GM12878 (cell line): ENCODE measurements at regions not wholly inside any gene's neighbourhood (a gene's known extent, or its start where the extent isn't known, plus 50 kb on each side); places are given as distances from the start of the nearest gene placed in this dataset.

Source experiments
- ATAC-seq: fragments of 200-7000 bp; cut with Tn5 transposase; 3 replicates; pipeline ENCODE4 v1.9.1; 2020; ENCODE audit warnings: mild to moderate bottlenecking, moderate library complexity
- BruUV-seq: library from RNA; stranded (reverse); fragments of 400-500 nt; replicated peaks from 2 replicates; lab custom pipeline; 2021; lab: Mats Ljungman, UMichigan
- CTCF ChIA-PET: fragments of 300-600 bp; sonication (Branson Sonifier 250); formaldehyde crosslinking; extraction: SDS; loops from one replicate; lab custom pipeline; 2021; ENCODE audit warnings: inconsistent platforms; lab: Yijun Ruan, JAX
- POLR2A ChIA-PET: fragments of 350-600 bp; formaldehyde crosslinking; extraction: SDS; loops from one replicate; lab custom pipeline; 2021; ENCODE audit warnings: inconsistent platforms; lab: Charles Lee
- RAD21 ChIA-PET: fragments of 300-600 bp; sonication (Branson Sonifier 250); formaldehyde crosslinking; loops from one replicate; lab custom pipeline; 2023; ENCODE audit warnings: antibody characterized with exemption; ENCODE audit not compliant: unreplicated experiment; lab: Charles Lee
- SMC1A ChIA-PET: fragments of 300-600 bp; sonication (Branson Sonifier 250); formaldehyde crosslinking; loops from one replicate; lab custom pipeline; 2023; ENCODE audit not compliant: unreplicated experiment, uncharacterized antibody; lab: Charles Lee
- DNase-seq: peaks from one replicate; pipeline ENCODE4 v3.0.0-alpha.2; 2011; ENCODE audit warnings: low read depth, low spot score
- FAIRE-seq: peaks from 3 replicates; lab custom pipeline; 2011; peaks lifted over from hg19 to GRCh38; lab: Jason Lieb, UNC
- H2AFZ ChIP-seq: 2 replicates; pipeline ENCODE4 v1.6.0; 2011; ENCODE audit warnings: low read depth, low read length, control low read depth; ENCODE audit not compliant: control insufficient read depth
- H3K27ac ChIP-seq: 2 replicates; pipeline ENCODE4 v1.5.1; 2011; ENCODE audit warnings: control low read depth; ENCODE audit not compliant: control insufficient read depth, insufficient read depth
- H3K27me3 ChIP-seq, 2 experiments: replicated peaks in 1 of 2; 2 replicates each; pipeline versions ENCODE4 v1.6.0 to v1.6.1; 2011; ENCODE audit warnings: low read length in 1 of 2; ENCODE audit not compliant: control insufficient read depth in 2 of 2, insufficient read depth in 2 of 2
- H3K36me3 ChIP-seq, 2 experiments: 2 replicates each; pipeline ENCODE4 v1.5.1; 2011; ENCODE audit warnings: low read length in 1 of 2; ENCODE audit not compliant: control insufficient read depth in 2 of 2, insufficient read depth in 2 of 2
- H3K4me1 ChIP-seq: 2 replicates; pipeline ENCODE4 v1.6.1; 2011; ENCODE audit warnings: mild to moderate bottlenecking, low read length, moderate library complexity, mixed read lengths; ENCODE audit not compliant: control insufficient read depth, insufficient read depth
- H3K4me2 ChIP-seq: 2 replicates; pipeline ENCODE4 v1.6.0; 2011; ENCODE audit warnings: control low read depth; ENCODE audit not compliant: control insufficient read depth, insufficient read depth
- H3K4me3 ChIP-seq: fragments of 200-600 bp; sonication (generic); 2 replicates; pipeline ENCODE4 v1.5.1; 2016
- H3K79me2 ChIP-seq: 2 replicates; pipeline ENCODE4 v1.6.0; 2011; ENCODE audit warnings: low read length; ENCODE audit not compliant: control insufficient read depth, insufficient read depth
- H3K9ac ChIP-seq: 2 replicates; pipeline ENCODE4 v1.8.0; 2011; ENCODE audit warnings: low read length, control low read depth, mixed read lengths; ENCODE audit not compliant: control insufficient read depth, insufficient read depth
- H3K9me3 ChIP-seq: replicated peaks from 3 replicates; pipeline ENCODE4 v1.5.1; 2011; ENCODE audit warnings: mild to moderate bottlenecking, low read length; ENCODE audit not compliant: control insufficient read depth, insufficient read depth
- H4K20me1 ChIP-seq: 2 replicates; pipeline ENCODE4 v1.6.0; 2011; ENCODE audit not compliant: control insufficient read depth, insufficient read depth
- CTCF ChIP-seq, 3 experiments: IDR thresholded peaks in 2 of 3; conservative IDR thresholded peaks in 1 of 3; 2 replicates each; pipeline ENCODE4 v1.5.1; 2011; ENCODE audit warnings: low read depth in 3 of 3, low read length in 3 of 3, mild to moderate bottlenecking in 3 of 3, control low read depth in 2 of 3, moderate library complexity in 2 of 3, inconsistent platforms in 1 of 3, mixed read lengths in 1 of 3; ENCODE audit not compliant: control insufficient read depth in 2 of 3, insufficient read depth in 1 of 3; ENCODE audit errors: extremely low read depth in 1 of 3
- JUNB ChIP-seq: IDR thresholded peaks from 2 replicates; pipeline ENCODE4 v1.6.1; 2016; ENCODE audit warnings: antibody characterized with exemption, mild to moderate bottlenecking
- RAD21 ChIP-seq: IDR thresholded peaks from 2 replicates; pipeline ENCODE4 v1.6.1; 2011; ENCODE audit warnings: mild to moderate bottlenecking, low read depth, low read length, moderate library complexity; ENCODE audit not compliant: insufficient read depth
- WGBS: methylation state at CpG from one replicate; pipeline ENCODE4 v1.1.6; 2016; ENCODE audit warnings: low lambda C conversion rate; ENCODE audit not compliant: insufficient replicate concordance, insufficient coverage; ENCODE audit errors: missing lambda C conversion rate; 5-methylcytosine and 5-hydroxymethylcytosine counted together
- in situ Hi-C: fragments of 300-500 bp; cut with MboI; formaldehyde crosslinking; loops from 9 replicates; pipeline ENCODE4 v1.14.3; 2018; ENCODE audit warnings: mixed read lengths
- intact Hi-C: fragments of 100-400 bp; cut with micrococcal nuclease; formaldehyde crosslinking; loops from one replicate; pipeline ENCODE4 v1.14.2; 2022; ENCODE audit not compliant: unreplicated experiment
- TF ChIP-seq, protein P1 (sequence below): fragments of 450-650 bp; IDR thresholded peaks from 2 replicates; pipeline ENCODE4 v1.6.1; 2017; ENCODE audit warnings: mild to moderate bottlenecking, low read depth, inconsistent platforms; ENCODE audit not compliant: poor library complexity, severe bottlenecking
- TF ChIP-seq, protein P2 (sequence below): fragments of 450-650 bp; IDR thresholded peaks from 2 replicates; pipeline ENCODE4 v1.6.1; 2016; ENCODE audit warnings: mild to moderate bottlenecking

DNA sequence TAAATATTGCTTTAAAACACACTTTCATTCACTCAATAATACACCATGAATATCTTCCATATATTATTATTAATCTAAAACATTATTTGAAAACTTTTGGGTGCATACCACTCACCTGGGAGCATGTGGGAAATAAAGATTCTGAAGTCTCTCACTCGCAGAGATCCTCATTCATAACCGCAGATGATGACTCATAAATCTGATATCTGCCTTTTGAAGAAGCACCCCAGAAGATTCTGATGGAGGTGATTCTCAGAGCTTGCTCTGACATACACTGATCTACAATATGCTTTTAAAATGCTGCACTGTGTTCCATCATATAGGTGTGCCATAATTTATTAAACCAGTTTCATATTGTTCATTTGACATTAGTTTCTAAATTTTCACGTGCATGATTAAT lies 135.0 kb upstream of the SGK1 start (continued):
- TF ChIP-seq, protein P1, sequence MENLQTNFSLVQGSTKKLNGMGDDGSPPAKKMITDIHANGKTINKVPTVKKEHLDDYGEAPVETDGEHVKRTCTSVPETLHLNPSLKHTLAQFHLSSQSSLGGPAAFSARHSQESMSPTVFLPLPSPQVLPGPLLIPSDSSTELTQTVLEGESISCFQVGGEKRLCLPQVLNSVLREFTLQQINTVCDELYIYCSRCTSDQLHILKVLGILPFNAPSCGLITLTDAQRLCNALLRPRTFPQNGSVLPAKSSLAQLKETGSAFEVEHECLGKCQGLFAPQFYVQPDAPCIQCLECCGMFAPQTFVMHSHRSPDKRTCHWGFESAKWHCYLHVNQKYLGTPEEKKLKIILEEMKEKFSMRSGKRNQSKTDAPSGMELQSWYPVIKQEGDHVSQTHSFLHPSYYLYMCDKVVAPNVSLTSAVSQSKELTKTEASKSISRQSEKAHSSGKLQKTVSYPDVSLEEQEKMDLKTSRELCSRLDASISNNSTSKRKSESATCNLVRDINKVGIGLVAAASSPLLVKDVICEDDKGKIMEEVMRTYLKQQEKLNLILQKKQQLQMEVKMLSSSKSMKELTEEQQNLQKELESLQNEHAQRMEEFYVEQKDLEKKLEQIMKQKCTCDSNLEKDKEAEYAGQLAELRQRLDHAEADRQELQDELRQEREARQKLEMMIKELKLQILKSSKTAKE, result no peak
- TF ChIP-seq, protein P2, sequence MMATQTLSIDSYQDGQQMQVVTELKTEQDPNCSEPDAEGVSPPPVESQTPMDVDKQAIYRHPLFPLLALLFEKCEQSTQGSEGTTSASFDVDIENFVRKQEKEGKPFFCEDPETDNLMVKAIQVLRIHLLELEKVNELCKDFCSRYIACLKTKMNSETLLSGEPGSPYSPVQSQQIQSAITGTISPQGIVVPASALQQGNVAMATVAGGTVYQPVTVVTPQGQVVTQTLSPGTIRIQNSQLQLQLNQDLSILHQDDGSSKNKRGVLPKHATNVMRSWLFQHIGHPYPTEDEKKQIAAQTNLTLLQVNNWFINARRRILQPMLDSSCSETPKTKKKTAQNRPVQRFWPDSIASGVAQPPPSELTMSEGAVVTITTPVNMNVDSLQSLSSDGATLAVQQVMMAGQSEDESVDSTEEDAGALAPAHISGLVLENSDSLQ, result no peak
- TF ChIP-seq, all 136 proteins: peak for 0

GRCh38 chr6:134451529-134451928 lies 133.6 kb upstream of the SGK1 start:
- ChIA-PET SMC1A (interaction anchor here (1.0 to 1.8 kb wide), 2 partner anchors 17 to 272 kb away, joined by 4 to 9 read pairs; no protein-coding TSS in a partner anchor), POLR2A (no interaction called here), CTCF (interaction anchor here (0.7 to 1.5 kb wide), 5 partner anchors 82 to 554 kb away, joined by 3 to 4 read pairs (median 3); no protein-coding TSS in a partner anchor), RAD21 (no interaction called here)
- Histone ChIP-seq H3K27ac (no peak overlapping the region), H3K79me2 (no peaks in the 10 kb centered on the region), H3K4me1 (no peaks in the 10 kb centered on the region), H3K9me3 (no peaks in the 10 kb centered on the region), H3K4me3 (no peak overlapping the region), H3K36me3 (no peaks in the 10 kb centered on the region), H3K9ac (no peak overlapping the region), H3K27me3 (no peaks in the 10 kb centered on the region), H4K20me1 (no peaks in the 10 kb centered on the region), H2AFZ (no peak overlapping the region), H3K4me2 (no peak overlapping the region)
- BruUV-seq, result no TSS peak
- intact Hi-C loops, result no loop called here
- 0% methylated on average over 1 of the region's 1 CpG for WGBS
- no peak for DNase-seq
- FAIRE-seq, result no peak
- peak; percentile 45; the same call in 1 of the 3 replicates for ATAC-seq
- no peak for TF ChIP-seq JUNB
- peak; percentile 27 for TF ChIP-seq RAD21
- TF ChIP-seq CTCF (IDR thresholded peaks at IDR 0.05 in 2 of 3, conservative IDR thresholded peaks at IDR 0.05 in 1 of 3; ENCODE audit: control insufficient read depth in 2 of 3, extremely low read depth in 1 of 3, insufficient read depth in 1 of 3, low read depth in 3 of 3, low read length in 3 of 3), result peak; percentile 16 to 22 (median 21); a peak in 3 of 6 replicates
- in situ Hi-C loops, result no loop called here
